ENCODE measurements at regions not wholly inside any gene's neighbourhood (a gene's known extent, or its start where the extent isn't known, plus 50 kb on each side); places are given as distances from the start of the nearest gene placed in this dataset.

DNA sequence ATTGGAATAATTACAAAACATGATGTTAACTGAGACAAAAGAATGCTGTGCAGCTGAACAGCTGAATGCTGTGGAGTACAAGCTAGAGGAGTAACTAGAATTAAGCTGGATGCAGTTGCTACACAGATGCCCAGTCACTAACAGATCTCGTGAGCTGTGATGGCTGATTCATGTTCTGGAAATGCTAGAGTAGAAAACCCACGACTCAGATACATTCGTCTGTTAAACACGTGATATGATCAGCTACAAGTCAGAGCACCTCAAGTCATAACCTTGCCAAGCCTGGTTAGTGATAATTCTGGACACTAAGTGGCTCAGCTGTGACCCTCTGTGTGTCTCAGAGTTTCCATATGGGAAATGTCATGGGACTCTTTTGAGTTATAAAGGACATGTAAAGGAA is 89.7 kb upstream of the ESRRG start:
- Histone ChIP-seq H2BK20ac (ENCODE audit: low read depth, low read length) (no peak overlapping the region), H3K9ac (ENCODE audit: low read depth, low read length) (no peak overlapping the region), H3K4me1 (ENCODE audit: control insufficient read depth, insufficient read depth, low read length) (peaks cover 11% of the 10 kb centered on the region), H4K8ac (ENCODE audit: low read depth in 2 of 2, low read length in 2 of 2) (no peak overlapping the region), H3K27me3 (ENCODE audit: control insufficient read depth, insufficient read depth, low read length) (no peaks in the 10 kb centered on the region), H3K4ac (ENCODE audit: low read depth, low read length) (no peak overlapping the region), H2AK9ac (replicated peaks; ENCODE audit: low read depth, low read length, poor library complexity) (no peak overlapping the region), H3K4me2 (ENCODE audit: low read depth, low read length) (no peak overlapping the region), H3K56ac (ENCODE audit: extremely low read depth, insufficient read depth, low read length) (no peak overlapping the region), H4K20me1 (ENCODE audit: insufficient read depth, low read length) (no peaks in the 10 kb centered on the region), H4K91ac (ENCODE audit: insufficient read depth, low read depth, low read length) (no peak overlapping the region), H3K23ac (ENCODE audit: low read depth, low read length) (no peak overlapping the region), H3K4me3 (ENCODE audit: insufficient read depth, low read depth, low read length) (no peak overlapping the region), H3K18ac (ENCODE audit: low read depth, low read length) (no peak overlapping the region), H2AK5ac (ENCODE audit: low read depth, low read length) (no peak overlapping the region), H3K9me3 (ENCODE audit: control insufficient read depth, insufficient read depth, low read length) (no peaks in the 10 kb centered on the region), H2AFZ (replicated peaks; ENCODE audit: low read length, poor library complexity) (no peak overlapping the region), H3K14ac (replicated peaks; ENCODE audit: low read depth, low read length) (no peak overlapping the region), H3K36me3 (ENCODE audit: control insufficient read depth, insufficient read depth, low read length) (no peaks in the 10 kb centered on the region), H2BK15ac (ENCODE audit: low read depth, low read length) (no peak overlapping the region; the same call in 2 of the 3 replicates), H3K27ac (ENCODE audit: insufficient read depth, low read length) (no peak overlapping the region), H2BK120ac (ENCODE audit: low read depth, low read length) (no peak overlapping the region), H4K5ac (ENCODE audit: low read depth, low read length) (no peak overlapping the region), H3K79me1 (ENCODE audit: low read depth in 1 of 2, low read length in 2 of 2) (no peaks in the 10 kb centered on the region), H3K9me1 (ENCODE audit: insufficient read depth, low read length) (0 out of 2 replicates have a peak, but pooled peaks cover 3% of the 10 kb centered on the region), H2BK5ac (ENCODE audit: low read depth, low read length, poor library complexity, severe bottlenecking) (no peak overlapping the region)
- DNase-seq (peak; percentile 88), ATAC-seq (ENCODE audit: low read depth) (peak; percentile 83)
- in situ Hi-C loops (cut with MboI; ENCODE audit: low sequenced_read_pairs) (no loop called here), dilution Hi-C loops (cut with HindIII; ENCODE audit: low sequenced_read_pairs, unreplicated experiment) (no loop called here), intact Hi-C loops (cut with micrococcal nuclease) (loop anchor here (5.0 kb wide), 1 partner anchor 579 kb away; no protein-coding TSS in a partner anchor)
- WGBS, 2 experiments (ENCODE audit: extremely low coverage in 2 of 2, insufficient read length in 1 of 2), result 30% methylated on average over 2 of the region's 4 CpGs; no CpG with 5 or more reads in 1 of the 2 experiments
- ChIA-PET CTCF (no interaction called here), POLR2A (ENCODE audit: unreplicated experiment) (no interaction called here)
- no TSS peak for BruUV-seq (replicated peaks)
- TF ChIP-seq MXI1 (IDR thresholded peaks at IDR 0.05; ENCODE audit: borderline replicate concordance, low read depth, low read length), result no peak
- TF ChIP-seq POLR2A (IDR thresholded peaks at IDR 0.05; ENCODE audit: low read depth, low read length), result no peak
- 0 out of 2 replicates have a peak, but pooled peaks have one; percentile 10 for TF ChIP-seq FOS (IDR thresholded peaks at IDR 0.05; ENCODE audit: low read depth, low read length)
- no peak for TF ChIP-seq RCOR1 (IDR thresholded peaks at IDR 0.05; ENCODE audit: insufficient replicate concordance, low read length)
- TF ChIP-seq, protein P1, sequence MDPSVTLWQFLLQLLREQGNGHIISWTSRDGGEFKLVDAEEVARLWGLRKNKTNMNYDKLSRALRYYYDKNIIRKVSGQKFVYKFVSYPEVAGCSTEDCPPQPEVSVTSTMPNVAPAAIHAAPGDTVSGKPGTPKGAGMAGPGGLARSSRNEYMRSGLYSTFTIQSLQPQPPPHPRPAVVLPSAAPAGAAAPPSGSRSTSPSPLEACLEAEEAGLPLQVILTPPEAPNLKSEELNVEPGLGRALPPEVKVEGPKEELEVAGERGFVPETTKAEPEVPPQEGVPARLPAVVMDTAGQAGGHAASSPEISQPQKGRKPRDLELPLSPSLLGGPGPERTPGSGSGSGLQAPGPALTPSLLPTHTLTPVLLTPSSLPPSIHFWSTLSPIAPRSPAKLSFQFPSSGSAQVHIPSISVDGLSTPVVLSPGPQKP (IDR thresholded peaks at IDR 0.05; ENCODE audit: borderline replicate concordance, low read depth, low read length), result no peak
- TF ChIP-seq CHD1 (IDR thresholded peaks at IDR 0.05; ENCODE audit: low read depth, low read length), result no peak
- no peak for TF ChIP-seq RAD21 (IDR thresholded peaks at IDR 0.05; ENCODE audit: low read length)
- TF ChIP-seq CEBPB (IDR thresholded peaks at IDR 0.05; ENCODE audit: low read depth, low read length), result peak; percentile 60; the same call in 1 of the 2 replicates
- TF ChIP-seq RFX5 (IDR thresholded peaks at IDR 0.05; ENCODE audit: low read depth, low read length), result no peak
- no peak for TF ChIP-seq SMC3 (IDR thresholded peaks at IDR 0.05; ENCODE audit: low read depth, low read length)
- TF ChIP-seq, protein P2, sequence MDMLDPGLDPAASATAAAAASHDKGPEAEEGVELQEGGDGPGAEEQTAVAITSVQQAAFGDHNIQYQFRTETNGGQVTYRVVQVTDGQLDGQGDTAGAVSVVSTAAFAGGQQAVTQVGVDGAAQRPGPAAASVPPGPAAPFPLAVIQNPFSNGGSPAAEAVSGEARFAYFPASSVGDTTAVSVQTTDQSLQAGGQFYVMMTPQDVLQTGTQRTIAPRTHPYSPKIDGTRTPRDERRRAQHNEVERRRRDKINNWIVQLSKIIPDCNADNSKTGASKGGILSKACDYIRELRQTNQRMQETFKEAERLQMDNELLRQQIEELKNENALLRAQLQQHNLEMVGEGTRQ (IDR thresholded peaks at IDR 0.05; ENCODE audit: low read depth, low read length), result 0 out of 2 replicates have a peak, but pooled peaks have one; percentile 16
- no peak for TF ChIP-seq MAZ (IDR thresholded peaks at IDR 0.05; ENCODE audit: borderline replicate concordance, low read depth, low read length)
- TF ChIP-seq NFE2L2 (IDR thresholded peaks at IDR 0.05; ENCODE audit: low read depth, low read length), result no peak
- TF ChIP-seq, protein P3, sequence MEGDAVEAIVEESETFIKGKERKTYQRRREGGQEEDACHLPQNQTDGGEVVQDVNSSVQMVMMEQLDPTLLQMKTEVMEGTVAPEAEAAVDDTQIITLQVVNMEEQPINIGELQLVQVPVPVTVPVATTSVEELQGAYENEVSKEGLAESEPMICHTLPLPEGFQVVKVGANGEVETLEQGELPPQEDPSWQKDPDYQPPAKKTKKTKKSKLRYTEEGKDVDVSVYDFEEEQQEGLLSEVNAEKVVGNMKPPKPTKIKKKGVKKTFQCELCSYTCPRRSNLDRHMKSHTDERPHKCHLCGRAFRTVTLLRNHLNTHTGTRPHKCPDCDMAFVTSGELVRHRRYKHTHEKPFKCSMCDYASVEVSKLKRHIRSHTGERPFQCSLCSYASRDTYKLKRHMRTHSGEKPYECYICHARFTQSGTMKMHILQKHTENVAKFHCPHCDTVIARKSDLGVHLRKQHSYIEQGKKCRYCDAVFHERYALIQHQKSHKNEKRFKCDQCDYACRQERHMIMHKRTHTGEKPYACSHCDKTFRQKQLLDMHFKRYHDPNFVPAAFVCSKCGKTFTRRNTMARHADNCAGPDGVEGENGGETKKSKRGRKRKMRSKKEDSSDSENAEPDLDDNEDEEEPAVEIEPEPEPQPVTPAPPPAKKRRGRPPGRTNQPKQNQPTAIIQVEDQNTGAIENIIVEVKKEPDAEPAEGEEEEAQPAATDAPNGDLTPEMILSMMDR (conservative IDR thresholded peaks at IDR 0.05; ENCODE audit: low read depth, low read length), result no peak
- TF ChIP-seq BHLHE40 (IDR thresholded peaks at IDR 0.05; ENCODE audit: low read depth, low read length), result peak; percentile 91
- TF ChIP-seq MAFK (IDR thresholded peaks at IDR 0.05; ENCODE audit: low read depth, low read length), result no peak

All from IMR-90 (cell line).